H1 (cell line): ENCODE measurements at regions not wholly inside any gene's neighbourhood (a gene's known extent, or its start where the extent isn't known, plus 50 kb on each side); places are given as distances from the start of the nearest gene placed in this dataset.
A peak's percentile ranks its signal among the peaks of the same experiment; 100 is the strongest.

ENCODE experiments used
- CTCF ChIA-PET: fragments of 300-600 bp; sonication (Branson Sonifier 250); formaldehyde crosslinking; loops from one replicate; lab custom pipeline; 2021; ENCODE audit not compliant: partially characterized antibody; lab: Charles Lee
- POLR2A ChIA-PET: fragments of 300-600 bp; sonication (Branson Sonifier 250); formaldehyde crosslinking; loops from one replicate; lab custom pipeline; 2021; ENCODE audit warnings: inconsistent platforms; ENCODE audit not compliant: partially characterized antibody; lab: Charles Lee
- DNase-seq, 2 experiments: peaks; one replicate each; pipeline versions ENCODE4 v3.0.0 to v3.0.0-alpha.2; 2010 to 2022; ENCODE audit warnings: low spot score in 2 of 2, low read depth in 1 of 2, mixed read lengths in 1 of 2
- FAIRE-seq: peaks from 2 replicates; lab custom pipeline; 2011; peaks lifted over from hg19 to GRCh38; lab: Jason Lieb, UNC
- H2AFZ ChIP-seq: 2 replicates; pipeline ENCODE4 v1.8.1; 2012; ENCODE audit warnings: low read length, inconsistent platforms
- H2AK5ac ChIP-seq: 2 replicates; pipeline ENCODE4 v1.6.1; 2013; ENCODE audit warnings: low read depth, low read length
- H2BK120ac ChIP-seq: replicated peaks from 2 replicates; pipeline ENCODE3; 2013; ENCODE audit warnings: low read depth, low read length, inconsistent platforms
- H2BK12ac ChIP-seq: 2 replicates; pipeline ENCODE4 v1.6.1; 2013; ENCODE audit warnings: low read depth, low read length
- H2BK15ac ChIP-seq: 2 replicates; pipeline ENCODE4 v1.6.1; 2013; ENCODE audit warnings: low read length
- H2BK20ac ChIP-seq: 2 replicates; pipeline ENCODE4 v1.6.1; 2013; ENCODE audit warnings: low read length
- H2BK5ac ChIP-seq: 2 replicates; pipeline ENCODE4 v1.6.1; 2013; ENCODE audit warnings: low read depth, low read length
- H3K14ac ChIP-seq: 2 replicates; pipeline ENCODE4 v1.6.1; 2013; ENCODE audit warnings: inconsistent platforms; ENCODE audit not compliant: insufficient read length
- H3K18ac ChIP-seq: 2 replicates; pipeline ENCODE4 v1.6.1; 2013; ENCODE audit warnings: low read length; ENCODE audit errors: extremely low read depth
- H3K23ac ChIP-seq: 2 replicates; pipeline ENCODE4 v1.6.1; 2013; ENCODE audit warnings: inconsistent platforms; ENCODE audit not compliant: insufficient read length
- H3K23me2 ChIP-seq: 2 replicates; pipeline ENCODE4 v1.6.1; 2013; ENCODE audit warnings: low read depth, low read length
- H3K27ac ChIP-seq: 2 replicates; pipeline ENCODE4 v1.6.1; 2011; ENCODE audit warnings: low read depth, low read length, inconsistent platforms
- H3K27me3 ChIP-seq, 4 experiments: replicated peaks in 1 of 4; 1 replicate in 1 of 4; 2 replicates in 3 of 4; pipeline versions ENCODE4 v1.6.1 to v1.8.1; 2011 to 2013; ENCODE audit warnings: low read length in 3 of 4, mild to moderate bottlenecking in 3 of 4, inconsistent platforms in 2 of 4, mixed read lengths in 2 of 4, moderate library complexity in 1 of 4; ENCODE audit not compliant: control insufficient read depth in 3 of 4, insufficient read depth in 3 of 4; ENCODE audit errors: extremely low read depth in 1 of 4
- H3K36me3 ChIP-seq, 4 experiments: 2 replicates each; pipeline versions ENCODE4 v1.6.1 to v1.8.1; 2011 to 2013; ENCODE audit warnings: mild to moderate bottlenecking in 4 of 4, low read length in 3 of 4, moderate library complexity in 2 of 4, control low read depth in 1 of 4, inconsistent platforms in 1 of 4; ENCODE audit not compliant: insufficient read depth in 4 of 4, control insufficient read depth in 2 of 4
- H3K4ac ChIP-seq: replicated peaks from 2 replicates; pipeline ENCODE3; 2013; ENCODE audit warnings: low read length, low read depth, mixed read lengths, inconsistent platforms; ENCODE audit not compliant: insufficient read length
- H3K4me1 ChIP-seq, 4 experiments: replicated peaks in 1 of 4; 1 replicate in 1 of 4; 2 replicates in 3 of 4; pipeline versions ENCODE4 v1.6.1 to v1.8.1; 2011 to 2013; ENCODE audit warnings: low read length in 3 of 4, inconsistent platforms in 2 of 4, mixed read lengths in 1 of 4; ENCODE audit not compliant: insufficient read depth in 4 of 4, control insufficient read depth in 3 of 4
- H3K4me2 ChIP-seq, 2 experiments: 2 replicates each; pipeline versions ENCODE4 v1.6.1 to v1.8.1; 2011 to 2013; ENCODE audit warnings: low read depth in 2 of 2, low read length in 2 of 2, control low read depth in 1 of 2, inconsistent platforms in 1 of 2, mild to moderate bottlenecking in 1 of 2; ENCODE audit not compliant: insufficient read depth in 1 of 2
- H3K4me3 ChIP-seq, 4 experiments: fragments of 200-600, 300-600 bp in 1 of 4; sonication (generic), shearing (Covaris generic), sonication (Bioruptor Twin) in 1 of 4; 2 replicates each; pipeline versions ENCODE4 v1.5.1 to v1.8.1; 2011 to 2016; ENCODE audit warnings: low read length in 4 of 4, low read depth in 3 of 4, control low read depth in 2 of 4, inconsistent platforms in 2 of 4, mild to moderate bottlenecking in 2 of 4, mixed read lengths in 1 of 4, moderate library complexity in 1 of 4; ENCODE audit not compliant: insufficient read depth in 2 of 4; ENCODE audit errors: extremely low read depth in 1 of 4
- H3K56ac ChIP-seq: replicated peaks from 2 replicates; pipeline ENCODE3; 2013; ENCODE audit warnings: low read depth, mild to moderate bottlenecking, mixed read lengths, low read length, inconsistent platforms; ENCODE audit not compliant: insufficient read length
- H3K79me1 ChIP-seq: 2 replicates; pipeline ENCODE4 v1.6.1; 2013; ENCODE audit warnings: low read depth, low read length, control low read depth
- H3K79me2 ChIP-seq, 2 experiments: 2 replicates each; pipeline versions ENCODE4 v1.6.1 to v1.8.1; 2012 to 2013; ENCODE audit warnings: low read length in 2 of 2, mild to moderate bottlenecking in 2 of 2, inconsistent platforms in 1 of 2; ENCODE audit not compliant: insufficient read depth in 2 of 2, control insufficient read depth in 1 of 2
- H3K9ac ChIP-seq, 4 experiments: replicated peaks in 1 of 4; 1 replicate in 1 of 4; 2 replicates in 3 of 4; pipeline versions ENCODE4 v1.6.1 to v1.8.1; 2011 to 2013; ENCODE audit warnings: low read depth in 3 of 4, low read length in 3 of 4, control low read depth in 2 of 4, mild to moderate bottlenecking in 2 of 4, moderate library complexity in 2 of 4, inconsistent platforms in 1 of 4; ENCODE audit errors: extremely low read depth in 1 of 4
- H3K9me3 ChIP-seq, 2 experiments: 2 replicates each; pipeline versions ENCODE4 v1.6.1 to v1.8.1; 2012 to 2013; ENCODE audit warnings: mild to moderate bottlenecking in 2 of 2, moderate library complexity in 2 of 2, control low read depth in 1 of 2, inconsistent platforms in 1 of 2, low read depth in 1 of 2, low read length in 1 of 2, mixed read lengths in 1 of 2; ENCODE audit not compliant: insufficient read depth in 2 of 2
- H4K20me1 ChIP-seq, 2 experiments: replicated peaks in 1 of 2; 2 replicates each; pipeline versions ENCODE3 to v1.8.1; 2011 to 2013; ENCODE audit warnings: inconsistent platforms in 2 of 2, low read length in 2 of 2, mild to moderate bottlenecking in 1 of 2; ENCODE audit not compliant: insufficient read depth in 2 of 2, control insufficient read depth in 1 of 2
- H4K5ac ChIP-seq: 2 replicates; pipeline ENCODE4 v1.6.1; 2013; ENCODE audit warnings: low read length, low read depth, mixed read lengths, inconsistent platforms; ENCODE audit not compliant: insufficient read length
- H4K8ac ChIP-seq: 2 replicates; pipeline ENCODE4 v1.8.0; 2013; ENCODE audit warnings: mild to moderate bottlenecking, moderate library complexity, low read length, inconsistent platforms; ENCODE audit not compliant: insufficient read depth; ENCODE audit errors: extremely low read depth
- H4K91ac ChIP-seq: replicated peaks from 2 replicates; pipeline ENCODE3; 2013; ENCODE audit warnings: low read length, mixed read lengths, inconsistent platforms; ENCODE audit not compliant: insufficient read length
- CTCF ChIP-seq, 3 experiments: IDR thresholded peaks; 1 replicate in 2 of 3; 2 replicates in 1 of 3; pipeline versions ENCODE4 v1.5.1 to v1.6.1; 2011; ENCODE audit warnings: low read length in 3 of 3, mild to moderate bottlenecking in 3 of 3, inconsistent platforms in 2 of 3, low read depth in 1 of 3, moderate library complexity in 1 of 3; ENCODE audit not compliant: insufficient read depth in 1 of 3; ENCODE audit errors: control extremely low read depth in 1 of 3
- KDM4A ChIP-seq: IDR thresholded peaks from one replicate; pipeline ENCODE4 v1.7.1; 2012; ENCODE audit warnings: low read depth, mild to moderate bottlenecking, moderate library complexity, low read length, inconsistent platforms; ENCODE audit not compliant: severe bottlenecking
- RAD21 ChIP-seq, 2 experiments: IDR thresholded peaks in 1 of 2; conservative IDR thresholded peaks in 1 of 2; 2 replicates each; pipeline ENCODE4 v1.6.1; 2011; ENCODE audit warnings: low read depth in 2 of 2, low read length in 2 of 2, improper control_type of control experiment in 1 of 2, inconsistent platforms in 1 of 2, mild to moderate bottlenecking in 1 of 2, moderate library complexity in 1 of 2
- WGBS, 2 experiments: shearing (Covaris generic) in 1 of 2; methylation state at CpG; one replicate each; pipeline versions ENCODE4 v1.1.6 to v1.1.7; 2013 to 2015; ENCODE audit warnings: low lambda C conversion rate in 2 of 2, mixed read lengths in 2 of 2, inconsistent platforms in 1 of 2, low coverage in 1 of 2, missing lambda C conversion rate in 1 of 2; ENCODE audit not compliant: insufficient replicate concordance in 2 of 2, insufficient coverage in 1 of 2, insufficient read length in 1 of 2; ENCODE audit errors: extremely low coverage in 1 of 2, missing lambda C conversion rate in 1 of 2; 5-methylcytosine and 5-hydroxymethylcytosine counted together

GRCh38 chr3:81910244-81910852 is 148.9 kb upstream of the GBE1 start:
- POLR2A ChIA-PET: no interaction called here
- no peak overlapping the region for H3K4me2 ChIP-seq
- peak; percentile 81 for FAIRE-seq

More at GRCh38 chr3:81910244-81910852, 148.9 kb upstream of the GBE1 start:
- no peak overlapping the region for H2AFZ ChIP-seq
- H3K14ac ChIP-seq: no peak overlapping the region
- H4K5ac ChIP-seq: no peak overlapping the region
- TF ChIP-seq KDM4A (no peak), RAD21 (IDR thresholded peaks at IDR 0.05 in 1 of 2, conservative IDR thresholded peaks at IDR 0.05 in 1 of 2; ENCODE audit: low read depth in 2 of 2, low read length in 2 of 2) (peak; percentile 56 to 60), CTCF (IDR thresholded peaks at IDR 0.05; ENCODE audit: control extremely low read depth in 1 of 3, insufficient read depth in 1 of 3, low read depth in 1 of 3, low read length in 3 of 3) (peak; percentile 15 to 61 (median 41))
- TF ChIP-seq, all 59 proteins: peak for 2
- Histone ChIP-seq H3K4me3 (no peak overlapping the region), H2BK20ac (no peak overlapping the region), H3K79me1 (no peaks in the 10 kb centered on the region), H3K9me3 (no peaks in the 10 kb centered on the region), H2BK12ac (no peak overlapping the region), H4K8ac (no peak overlapping the region), H3K9ac (no peak overlapping the region), H3K27me3 (no peaks in the 10 kb centered on the region), H3K4me1 (no peaks in the 10 kb centered on the region), H3K27ac (no peak overlapping the region), H4K20me1 (no peaks in the 10 kb centered on the region), H2BK15ac (no peak overlapping the region), H3K56ac (no peak overlapping the region), H2AK5ac (no peak overlapping the region), H3K23ac (no peak overlapping the region), H3K36me3 (no peaks in the 10 kb centered on the region), H3K79me2 (no peaks in the 10 kb centered on the region), H2BK120ac (no peak overlapping the region), H3K4ac (no peak overlapping the region), H3K18ac (no peak overlapping the region), H2BK5ac (no peak overlapping the region), H4K91ac (no peak overlapping the region), H3K23me2 (no peaks in the 10 kb centered on the region)
- 20% methylated on average over 5 of the region's 5 CpGs; no CpG with 5 or more reads in 1 of the 2 experiments for WGBS, 2 experiments
- DNase-seq: no peak
- CTCF ChIA-PET: interaction anchor here (0.5 to 5.0 kb wide), 30 partner anchors 10 to 725 kb away, joined by 3 to 61 read pairs (median 3); no protein-coding TSS in a partner anchor
